HG03442 (cell line): ENCODE measurements at regions not wholly inside any gene's neighbourhood (a gene's known extent, or its start where the extent isn't known, plus 50 kb on each side); places are given as distances from the start of the nearest gene placed in this dataset.
"Not testable (repeated sequence)": the region's sequence is repeated elsewhere in the genome, so short reads cannot be mapped to it uniquely, and the experiment has no call there.

Experiments used
- ATAC-seq: cut with Tn5 transposase; IDR thresholded peaks from one replicate; pipeline ENCODE4 v1.9.1; 2021; ENCODE audit warnings: mild to moderate bottlenecking, moderate library complexity; ENCODE audit not compliant: unreplicated experiment

- ATAC-seq, result no peak
These were observed 237.0 kb downstream of the UACA start for GRCh38 chr15:70526221-70526973.

- ATAC-seq, result no peak
These were observed 237.8 kb downstream of the UACA start for GRCh38 chr15:70525551-70525950.

GRCh38 chr15:70524470-70524869, 238.9 kb downstream of the UACA start:
- ATAC-seq, result no peak

- no peak for ATAC-seq
These were observed 239.7 kb downstream of the UACA start for GRCh38 chr15:70523616-70524015.

GRCh38 chr15:70523192-70523591, 240.2 kb downstream of the UACA start:
- no peak for ATAC-seq

GRCh38 chr15:70522323-70522966, 240.9 kb downstream of the UACA start:
- no peak for ATAC-seq

GRCh38 chr15:70521576-70522322, 241.6 kb downstream of the UACA start:
- no peak for ATAC-seq

- no peak for ATAC-seq
These were observed 243.7 kb downstream of the UACA start for GRCh38 chr15:70519616-70520015.

GRCh38 chr15:70519004-70519365, 244.4 kb downstream of the UACA start:
- no peak for ATAC-seq

- ATAC-seq, result no peak
These were observed 245.0 kb downstream of the UACA start for GRCh38 chr15:70518201-70519003.

- ATAC-seq, result no peak
These were observed 246.2 kb downstream of the UACA start for GRCh38 chr15:70517194-70517590.

GRCh38 chr15:70516408-70517193, 246.8 kb downstream of the UACA start:
- ATAC-seq, result no peak

GRCh38 chr15:70514251-70514650, 249.1 kb downstream of the UACA start:
- ATAC-seq, result no peak

- no peak for ATAC-seq
These were observed 249.5 kb downstream of the UACA start for GRCh38 chr15:70513819-70514218.

- ATAC-seq, result peak; percentile 67
These were observed 250.5 kb downstream of the UACA start for GRCh38 chr15:70512772-70513362.

- ATAC-seq, result not testable (repeated sequence)
These were observed 251.3 kb downstream of the UACA start for GRCh38 chr15:70511972-70512587.

- ATAC-seq, result no peak
These were observed 252.9 kb downstream of the UACA start for GRCh38 chr15:70510433-70510832.

GRCh38 chr15:70509731-70510143, 253.6 kb downstream of the UACA start:
- no peak for ATAC-seq

GRCh38 chr15:70509282-70509662, 254.1 kb downstream of the UACA start:
- ATAC-seq, result no peak
